Activated CD8-positive, alpha-beta T cell treated with anti-CD3 and anti-CD28 coated beads for 36 hours (primary cell): ENCODE measurements at regions not wholly inside any gene's neighbourhood (a gene's known extent, or its start where the extent isn't known, plus 50 kb on each side); places are given as distances from the start of the nearest gene placed in this dataset.

Experiments
- ATAC-seq: fragments of 200-7000 bp; cut with Tn5 transposase; one replicate; pipeline ENCODE4 v1.10.0; 2021; ENCODE audit warnings: mild to moderate bottlenecking, moderate library complexity
- CTCF ChIA-PET: fragments of 350-600 bp; sonication (Branson Sonifier 250); formaldehyde crosslinking; loops from one replicate; lab custom pipeline; 2021; ENCODE audit warnings: antibody characterized with exemption; lab: Charles Lee
- POLR2A ChIA-PET: fragments of 350-600 bp; sonication (Branson Sonifier 250); formaldehyde crosslinking; loops from one replicate; lab custom pipeline; 2021; ENCODE audit warnings: antibody characterized with exemption; lab: Charles Lee
- DNase-seq: peaks from one replicate; pipeline ENCODE4 v3.0.0-alpha.2; 2020
- H3K27ac Mint-ChIP-seq: one replicate; pipeline ENCODE4 v1.8.0; 2021; ENCODE audit warnings: mild to moderate bottlenecking, mixed read lengths
- H3K27me3 Mint-ChIP-seq: one replicate; pipeline ENCODE4 v1.8.0; 2021; ENCODE audit warnings: mixed read lengths
- H3K36me3 Mint-ChIP-seq: one replicate; pipeline ENCODE4 v1.8.0; 2021; ENCODE audit warnings: low read depth, mixed read lengths
- H3K4me1 Mint-ChIP-seq: one replicate; pipeline ENCODE4 v1.8.0; 2021; ENCODE audit warnings: low read depth, mixed read lengths
- H3K4me3 Mint-ChIP-seq: one replicate; pipeline ENCODE4 v1.8.0; 2021; ENCODE audit warnings: mild to moderate bottlenecking, moderate library complexity, mixed read lengths
- H3K9me3 Mint-ChIP-seq: one replicate; pipeline ENCODE4 v1.8.0; 2021; ENCODE audit warnings: mixed read lengths
- intact Hi-C: fragments of 100-400 bp; cut with micrococcal nuclease; formaldehyde crosslinking; loops from one replicate; pipeline ENCODE4 v1.10.0; 2022
- TF ChIP-seq, protein P1 (sequence below): fragments of 200-600 bp; IDR thresholded peaks from one replicate; pipeline ENCODE4 v1.8.0; 2022; ENCODE audit warnings: antibody characterized with exemption, mild to moderate bottlenecking

DNA sequence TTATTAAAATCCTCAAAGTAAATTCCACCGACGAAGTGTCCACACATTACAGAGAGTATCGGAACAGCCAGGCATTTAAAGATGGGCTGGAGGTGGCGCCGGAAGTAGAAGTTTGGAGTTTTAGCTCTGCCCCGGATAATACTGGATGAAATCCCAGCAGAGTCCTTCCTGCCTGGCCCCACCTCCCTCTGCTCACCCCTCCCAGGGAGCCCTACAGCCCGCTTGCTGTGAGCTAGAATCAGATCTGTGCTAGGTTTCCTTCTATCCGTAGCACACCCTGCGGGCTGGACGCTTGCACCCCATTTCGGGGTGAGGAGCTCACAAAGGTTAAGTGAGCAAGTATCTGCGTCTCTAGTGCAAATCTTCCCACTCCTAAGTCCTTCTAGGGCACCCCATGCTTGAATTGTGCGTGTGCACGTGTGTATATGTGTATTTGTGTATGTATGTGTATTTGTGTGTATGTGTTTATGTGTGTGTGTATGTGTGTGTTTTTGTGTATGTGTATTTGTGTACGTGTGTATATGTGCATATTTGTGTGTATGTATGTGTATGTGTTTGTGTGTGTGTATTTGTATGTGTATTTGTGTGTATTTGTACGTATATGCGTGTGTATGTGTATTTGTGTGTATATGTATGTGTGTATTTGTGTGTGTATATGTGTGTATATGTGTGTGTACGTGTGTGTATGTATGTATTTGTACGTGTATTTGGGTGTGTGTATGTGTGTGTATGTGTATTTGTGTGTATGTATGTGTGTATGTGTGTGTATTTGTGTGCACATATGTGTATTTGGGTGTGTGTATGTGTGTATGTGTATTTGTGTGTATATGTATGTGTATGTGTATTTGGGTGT is 61.4 kb downstream of the HAPSTR1 start:
- TF ChIP-seq, protein P1, sequence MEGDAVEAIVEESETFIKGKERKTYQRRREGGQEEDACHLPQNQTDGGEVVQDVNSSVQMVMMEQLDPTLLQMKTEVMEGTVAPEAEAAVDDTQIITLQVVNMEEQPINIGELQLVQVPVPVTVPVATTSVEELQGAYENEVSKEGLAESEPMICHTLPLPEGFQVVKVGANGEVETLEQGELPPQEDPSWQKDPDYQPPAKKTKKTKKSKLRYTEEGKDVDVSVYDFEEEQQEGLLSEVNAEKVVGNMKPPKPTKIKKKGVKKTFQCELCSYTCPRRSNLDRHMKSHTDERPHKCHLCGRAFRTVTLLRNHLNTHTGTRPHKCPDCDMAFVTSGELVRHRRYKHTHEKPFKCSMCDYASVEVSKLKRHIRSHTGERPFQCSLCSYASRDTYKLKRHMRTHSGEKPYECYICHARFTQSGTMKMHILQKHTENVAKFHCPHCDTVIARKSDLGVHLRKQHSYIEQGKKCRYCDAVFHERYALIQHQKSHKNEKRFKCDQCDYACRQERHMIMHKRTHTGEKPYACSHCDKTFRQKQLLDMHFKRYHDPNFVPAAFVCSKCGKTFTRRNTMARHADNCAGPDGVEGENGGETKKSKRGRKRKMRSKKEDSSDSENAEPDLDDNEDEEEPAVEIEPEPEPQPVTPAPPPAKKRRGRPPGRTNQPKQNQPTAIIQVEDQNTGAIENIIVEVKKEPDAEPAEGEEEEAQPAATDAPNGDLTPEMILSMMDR: no peak
- Mint-ChIP-seq H3K9me3 (no peaks in the 10 kb centered on the region), H3K4me1 (no peaks in the 10 kb centered on the region), H3K27me3 (peaks cover 18% of the 10 kb centered on the region), H3K36me3 (no peaks in the 10 kb centered on the region), H3K4me3 (no peak overlapping the region), H3K27ac (no peak overlapping the region)
- ATAC-seq (no peak), DNase-seq (no peak)
- CTCF ChIA-PET: no interaction called here
- POLR2A ChIA-PET: no interaction called here
- intact Hi-C loops: no loop called here

GRCh38 chr16:9153502-9153864 is 62.0 kb downstream of the HAPSTR1 start:
- peaks cover 20% of the 10 kb centered on the region for H3K27me3 Mint-ChIP-seq
- no peak overlapping the region for H3K4me3 Mint-ChIP-seq
- ATAC-seq: no peak
- no peak for DNase-seq
- intact Hi-C loops: no loop called here
- no peaks in the 10 kb centered on the region for H3K36me3 Mint-ChIP-seq
- H3K9me3 Mint-ChIP-seq: no peaks in the 10 kb centered on the region
- no peaks in the 10 kb centered on the region for H3K4me1 Mint-ChIP-seq
- CTCF ChIA-PET: no interaction called here
- no peak overlapping the region for H3K27ac Mint-ChIP-seq
- TF ChIP-seq, protein P1: no peak
- POLR2A ChIA-PET: no interaction called here

GRCh38 chr16:9154567-9155410 is 63.3 kb downstream of the HAPSTR1 start:
- ChIA-PET POLR2A (no interaction called here), CTCF (no interaction called here)
- H3K4me3 Mint-ChIP-seq: no peak overlapping the region
- ATAC-seq: no peak
- H3K4me1 Mint-ChIP-seq: no peaks in the 10 kb centered on the region
- no peak overlapping the region for H3K27ac Mint-ChIP-seq
- intact Hi-C loops: no loop called here
- DNase-seq: no peak
- peaks cover 24% of the 10 kb centered on the region for H3K27me3 Mint-ChIP-seq
- TF ChIP-seq, protein P1: no peak
- H3K36me3 Mint-ChIP-seq: no peaks in the 10 kb centered on the region
- no peaks in the 10 kb centered on the region for H3K9me3 Mint-ChIP-seq

- POLR2A ChIA-PET: no interaction called here
- no peaks in the 10 kb centered on the region for H3K36me3 Mint-ChIP-seq
- intact Hi-C loops: no loop called here
Measured at GRCh38 chr16:9155871-9156270, 64.4 kb downstream of the HAPSTR1 start.

More at GRCh38 chr16:9155871-9156270, 64.4 kb downstream of the HAPSTR1 start:
- no peak overlapping the region for H3K4me3 Mint-ChIP-seq
- no peak overlapping the region for H3K27ac Mint-ChIP-seq
- TF ChIP-seq, protein P1: no peak
- peaks cover 29% of the 10 kb centered on the region for H3K27me3 Mint-ChIP-seq
- DNase-seq: no peak
- ATAC-seq: no peak
- CTCF ChIA-PET: no interaction called here
- no peaks in the 10 kb centered on the region for H3K4me1 Mint-ChIP-seq
- no peaks in the 10 kb centered on the region for H3K9me3 Mint-ChIP-seq
